HG03457 (cell line): ENCODE measurements at regions not wholly inside any gene's neighbourhood (a gene's known extent, or its start where the extent isn't known, plus 50 kb on each side); places are given as distances from the start of the nearest gene placed in this dataset.

Experiments used
- ATAC-seq: cut with Tn5 transposase; IDR thresholded peaks from one replicate; pipeline ENCODE4 v1.9.1; 2021; ENCODE audit warnings: moderate number of reproducible peaks; ENCODE audit not compliant: unreplicated experiment

DNA sequence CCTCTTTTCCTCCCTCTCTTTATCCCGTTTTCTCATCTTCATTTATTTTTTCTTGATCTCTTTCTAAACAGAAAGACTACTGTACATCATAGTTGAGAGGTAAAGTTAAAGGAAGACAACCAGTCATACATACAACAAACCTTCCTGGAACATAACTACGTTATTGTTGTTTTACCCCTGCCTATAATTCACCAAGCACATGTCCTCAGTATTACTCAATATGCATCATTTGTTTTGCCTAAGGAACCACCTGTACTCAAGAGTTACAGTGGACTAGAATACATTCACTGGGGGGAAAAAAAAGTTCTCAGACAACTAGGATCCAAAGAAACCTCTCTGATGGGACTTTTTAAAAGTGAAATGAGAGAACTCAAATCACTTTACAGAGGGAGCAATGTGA, 344.7 kb upstream of the RBMS3 start:
- no peak for ATAC-seq

GRCh38 chr3:28940530-28940929, 340.3 kb upstream of the RBMS3 start:
- ATAC-seq, result peak; percentile 92

DNA sequence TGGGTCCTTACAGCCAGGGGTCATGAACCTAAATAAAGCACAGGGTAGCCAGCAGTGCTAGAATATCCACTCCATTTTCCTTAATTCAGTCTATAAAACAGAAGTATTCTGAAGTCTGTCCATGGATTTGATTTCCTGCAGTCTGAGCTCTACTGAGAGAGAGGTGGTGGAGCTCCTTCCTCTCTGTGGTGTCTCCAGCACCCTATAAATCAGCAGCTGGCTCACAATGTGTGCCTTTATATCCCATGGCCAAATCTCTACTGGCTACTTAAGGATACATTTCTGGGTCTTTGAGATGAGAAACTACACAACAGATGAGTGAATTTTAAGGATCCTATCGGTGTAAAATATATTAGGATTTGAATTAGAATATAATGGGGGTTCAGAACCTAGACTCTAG, 339.9 kb upstream of the RBMS3 start:
- no peak for ATAC-seq

DNA sequence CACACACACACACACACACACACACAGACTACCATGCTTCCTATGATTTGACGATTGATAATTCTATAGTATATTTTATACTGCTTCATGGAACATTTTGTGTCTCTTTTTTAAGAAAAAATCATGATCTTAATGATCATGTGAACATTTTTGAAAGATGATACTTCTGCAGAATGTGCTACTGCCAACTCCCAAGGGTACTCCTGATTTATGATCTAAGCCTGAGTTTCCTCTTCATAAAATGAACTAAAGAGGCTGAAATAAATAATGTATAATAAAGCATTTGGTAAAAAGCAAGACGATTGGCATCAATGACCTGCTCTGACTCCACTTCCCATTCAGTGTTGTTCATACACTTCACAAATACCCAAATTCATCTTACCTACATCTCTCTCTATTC, 333.8 kb upstream of the RBMS3 start:
- ATAC-seq, result no peak

GRCh38 chr3:28947751-28948150, 333.1 kb upstream of the RBMS3 start:
- ATAC-seq, result no peak

- no peak for ATAC-seq
Observed at GRCh38 chr3:28948685-28949084, 332.2 kb upstream of the RBMS3 start.

DNA sequence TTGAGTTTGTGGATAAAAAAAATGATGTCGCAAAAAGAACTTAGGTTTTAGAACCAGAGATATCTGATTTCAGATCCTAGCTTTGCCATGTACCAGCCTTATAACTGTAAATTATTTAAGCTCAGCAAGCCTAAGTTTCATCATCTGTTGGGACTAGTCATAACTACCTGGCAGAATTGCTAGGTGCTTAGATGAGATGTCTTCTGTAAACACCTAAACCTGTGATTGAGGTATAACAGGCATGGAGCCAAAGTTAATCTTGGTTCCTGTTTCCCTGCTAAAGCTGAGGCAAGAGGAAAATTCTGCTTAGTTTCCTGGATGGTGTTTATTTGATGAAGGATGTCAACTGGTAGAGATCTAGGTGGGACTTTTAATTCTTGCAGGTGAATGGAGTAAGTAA, 331.3 kb upstream of the RBMS3 start:
- no peak for ATAC-seq

GRCh38 chr3:28950614-28951013, 330.3 kb upstream of the RBMS3 start:
- ATAC-seq, result no peak

- no peak for ATAC-seq
Observed at GRCh38 chr3:28951772-28952556, 328.9 kb upstream of the RBMS3 start.

GRCh38 chr3:28958656-28959055, 322.2 kb upstream of the RBMS3 start:
- no peak for ATAC-seq

DNA sequence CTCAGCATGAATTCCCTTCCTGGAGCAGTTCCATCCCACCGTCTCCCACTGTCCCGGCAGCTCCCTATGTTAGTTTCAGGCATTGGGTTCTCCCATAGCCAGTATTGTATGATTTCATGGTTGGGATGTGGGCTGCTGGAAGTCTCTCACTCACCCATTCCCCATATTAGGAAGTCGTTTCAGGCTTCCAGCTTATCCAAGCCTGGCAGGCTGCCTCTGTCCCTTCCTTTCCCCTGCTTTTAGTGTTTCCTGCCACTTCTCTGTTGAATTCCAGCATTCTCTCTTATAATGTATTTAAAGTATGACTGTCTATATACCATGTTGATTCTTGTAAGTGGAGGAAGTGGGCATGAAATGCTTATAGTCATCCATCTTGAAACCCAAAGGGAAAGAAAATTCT, 309.7 kb upstream of the RBMS3 start:
- no peak for ATAC-seq

DNA sequence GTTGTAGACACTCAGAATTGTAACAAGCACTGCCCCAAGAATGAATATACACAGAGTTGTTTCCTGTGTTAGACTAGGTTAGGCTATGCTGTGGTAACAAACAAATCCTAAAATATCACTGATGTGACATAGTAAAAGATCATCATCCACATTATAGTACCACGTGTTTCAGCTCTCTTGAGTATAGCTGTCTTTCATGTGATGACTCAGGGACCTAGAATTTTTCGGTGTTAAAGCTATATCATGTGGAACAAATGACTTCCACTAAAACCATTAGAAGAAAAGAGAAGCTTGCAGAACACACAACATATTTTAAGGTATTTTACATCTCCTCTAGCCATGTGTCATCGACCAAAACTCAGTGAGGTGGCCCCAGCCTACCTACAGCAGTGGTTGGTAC, 307.9 kb upstream of the RBMS3 start:
- ATAC-seq, result peak; percentile 76

DNA sequence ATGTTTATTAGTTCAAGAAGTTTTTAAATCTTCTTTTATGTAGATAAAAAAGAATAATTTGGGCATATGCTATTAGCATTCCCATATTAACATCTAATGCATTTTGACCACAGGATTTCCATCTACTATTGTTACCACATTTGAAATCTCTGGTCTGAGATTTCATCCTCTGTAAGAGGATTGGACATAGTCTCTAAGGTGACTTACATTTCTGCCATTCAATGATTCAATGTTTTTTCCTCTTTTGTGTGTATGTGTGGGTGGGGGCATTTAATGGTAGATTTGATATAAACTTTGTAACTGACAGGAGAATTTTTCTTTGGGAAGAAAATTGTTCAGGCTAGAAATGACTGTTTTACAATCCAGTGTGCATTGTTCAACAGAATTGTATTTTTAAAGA, 307.3 kb upstream of the RBMS3 start:
- ATAC-seq, result no peak

- no peak for ATAC-seq
Observed at GRCh38 chr3:28978092-28978491, 302.8 kb upstream of the RBMS3 start.

GRCh38 chr3:28980131-28980530, 300.7 kb upstream of the RBMS3 start:
- no peak for ATAC-seq

GRCh38 chr3:28980631-28981030, 300.2 kb upstream of the RBMS3 start:
- ATAC-seq, result no peak

- peak; percentile 69 for ATAC-seq
Observed at GRCh38 chr3:28982906-28983305, 298.0 kb upstream of the RBMS3 start.

DNA sequence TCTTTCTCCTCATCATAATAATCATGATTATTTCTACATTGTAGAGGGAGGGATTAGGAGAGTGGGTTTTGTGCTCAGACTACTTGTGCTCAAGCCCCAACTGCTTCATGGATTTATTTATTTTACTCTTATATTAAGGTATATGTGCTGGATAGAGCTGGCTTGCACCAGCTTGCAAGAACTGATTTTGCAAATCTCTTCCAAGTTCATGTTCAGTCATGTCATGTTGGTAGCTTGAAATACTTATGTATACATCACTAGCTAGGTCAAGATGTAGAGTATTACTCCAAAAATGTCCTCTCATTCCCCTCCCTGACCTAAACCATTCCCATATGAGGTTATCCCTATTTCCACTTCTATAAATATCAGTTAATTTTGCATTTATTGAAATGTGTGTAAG, 293.9 kb upstream of the RBMS3 start:
- no peak for ATAC-seq

DNA sequence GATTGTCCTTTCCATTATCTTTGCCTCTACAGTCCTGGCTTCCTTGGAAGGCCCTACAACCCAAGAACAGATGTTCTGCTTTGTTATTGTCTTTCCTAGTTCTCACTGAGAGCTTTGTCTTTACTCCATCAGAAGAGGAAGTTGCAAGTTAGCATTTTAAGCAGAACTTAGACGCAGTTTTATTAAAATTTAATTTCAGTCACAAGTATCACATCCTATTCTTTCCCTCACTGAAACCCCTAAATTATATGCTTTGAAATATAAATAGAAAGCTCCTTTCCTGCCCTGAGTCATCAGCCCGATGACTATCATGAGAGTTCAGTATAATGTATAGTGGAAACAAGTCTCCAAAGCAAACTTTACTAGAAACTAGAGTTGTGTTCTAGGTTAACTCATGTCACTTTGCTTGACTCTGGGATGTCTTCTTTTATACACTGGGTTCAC, 291.2 kb upstream of the RBMS3 start:
- ATAC-seq, result peak; percentile 93

- no peak for ATAC-seq
Observed at GRCh38 chr3:28994161-28994905, 286.5 kb upstream of the RBMS3 start.

- ATAC-seq, result peak; percentile 99
Observed at GRCh38 chr3:29004885-29005599, 275.8 kb upstream of the RBMS3 start.

DNA sequence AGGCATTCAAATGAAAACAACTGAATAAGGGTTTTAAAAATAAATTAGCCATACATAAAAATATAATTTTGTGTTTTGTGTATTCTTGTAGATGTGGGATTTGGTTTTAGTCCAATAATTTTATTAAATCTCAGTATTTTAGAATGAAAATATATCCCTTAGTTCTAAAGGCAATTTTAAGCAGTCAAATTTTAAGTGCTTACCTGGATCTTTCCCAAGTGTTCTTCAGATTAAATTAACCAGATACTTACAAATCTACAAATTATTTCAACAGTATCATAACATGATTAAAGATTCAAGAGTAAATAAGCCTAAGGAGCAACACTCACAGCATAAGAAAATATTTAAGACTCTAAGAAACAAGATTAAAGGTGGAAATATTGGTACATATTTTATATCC, 275.0 kb upstream of the RBMS3 start:
- ATAC-seq, result no peak
